Mucosa of gallbladder (tissue), 1 donor: ENCODE measurements at regions not wholly inside any gene's neighbourhood (a gene's known extent, or its start where the extent isn't known, plus 50 kb on each side); places are given as distances from the start of the nearest gene placed in this dataset.

Experiments used
- DNase-seq: peaks from one replicate; pipeline ENCODE4 v3.0.0-alpha.2; 2020; ENCODE audit warnings: low spot score
- donor health status: DM: no; HTN: no; CAD: no.

- DNase-seq: no peak
Observed at GRCh38 chr1:96290033-96290432, 431.6 kb upstream of the PTBP2 start.

- DNase-seq: no peak
Observed at GRCh38 chr1:96290801-96291200, 430.8 kb upstream of the PTBP2 start.

GRCh38 chr1:96291468-96291867, 430.1 kb upstream of the PTBP2 start:
- no peak for DNase-seq

GRCh38 chr1:96292141-96292540, 429.4 kb upstream of the PTBP2 start:
- DNase-seq: no peak

- DNase-seq: no peak
Observed at GRCh38 chr1:96296991-96297390, 424.6 kb upstream of the PTBP2 start.

- no peak for DNase-seq
Observed at GRCh38 chr1:96306809-96307560, 414.6 kb upstream of the PTBP2 start.

GRCh38 chr1:96308314-96308713, 413.3 kb upstream of the PTBP2 start:
- no peak for DNase-seq

GRCh38 chr1:96309783-96310182, 411.8 kb upstream of the PTBP2 start:
- DNase-seq: no peak

GRCh38 chr1:96313216-96313615, 408.4 kb upstream of the PTBP2 start:
- DNase-seq: no peak

GRCh38 chr1:96329121-96329520, 392.5 kb upstream of the PTBP2 start:
- DNase-seq: no peak

GRCh38 chr1:96331596-96331995, 390.0 kb upstream of the PTBP2 start:
- DNase-seq: no peak

- no peak for DNase-seq
Observed at GRCh38 chr1:96333522-96334235, 387.9 kb upstream of the PTBP2 start.

- DNase-seq: no peak
Observed at GRCh38 chr1:96334236-96334557, 387.4 kb upstream of the PTBP2 start.

- no peak for DNase-seq
Observed at GRCh38 chr1:96338622-96339021, 383.0 kb upstream of the PTBP2 start.

- DNase-seq: no peak
Observed at GRCh38 chr1:96340686-96341085, 380.9 kb upstream of the PTBP2 start.

- no peak for DNase-seq
Observed at GRCh38 chr1:96346719-96347118, 374.9 kb upstream of the PTBP2 start.

- DNase-seq: no peak
Observed at GRCh38 chr1:96349896-96350295, 371.7 kb upstream of the PTBP2 start.

- no peak for DNase-seq
Observed at GRCh38 chr1:96352733-96353132, 368.9 kb upstream of the PTBP2 start.

GRCh38 chr1:96355521-96355920, 366.1 kb upstream of the PTBP2 start:
- no peak for DNase-seq

- no peak for DNase-seq
Observed at GRCh38 chr1:96355961-96356360, 365.6 kb upstream of the PTBP2 start.

GRCh38 chr1:96357141-96357765, 364.3 kb upstream of the PTBP2 start:
- DNase-seq: no peak

GRCh38 chr1:96358057-96358456, 363.5 kb upstream of the PTBP2 start:
- no peak for DNase-seq
